Adipocyte (in vitro differentiated cells): ENCODE measurements at regions not wholly inside any gene's neighbourhood (a gene's known extent, or its start where the extent isn't known, plus 50 kb on each side); places are given as distances from the start of the nearest gene placed in this dataset.

Experiments
- DNase-seq: peaks from one replicate; pipeline ENCODE4 v3.0.0-alpha.2; 2015; ENCODE audit warnings: low read depth
- H3K27me3 ChIP-seq: replicated peaks from 2 replicates; pipeline ENCODE4 v1.7.0; 2013; ENCODE audit warnings: mild to moderate bottlenecking, low read length, moderate library complexity; ENCODE audit not compliant: control insufficient read depth, insufficient read depth
- H3K36me3 ChIP-seq: 2 replicates; pipeline ENCODE4 v1.7.0; 2013; ENCODE audit warnings: low read length, mild to moderate bottlenecking, moderate library complexity; ENCODE audit not compliant: control insufficient read depth, insufficient read depth, severe bottlenecking
- H3K4me1 ChIP-seq: 2 replicates; pipeline ENCODE4 v1.7.0; 2013; ENCODE audit warnings: mild to moderate bottlenecking, low read length, moderate library complexity; ENCODE audit not compliant: control insufficient read depth, insufficient read depth
- H3K4me3 ChIP-seq: 2 replicates; pipeline ENCODE4 v1.7.0; 2013; ENCODE audit warnings: mild to moderate bottlenecking, low read length, moderate library complexity
- H3K9ac ChIP-seq: 2 replicates; pipeline ENCODE4 v1.7.0; 2013; ENCODE audit warnings: mild to moderate bottlenecking, low read length, moderate library complexity
- H3K9me3 ChIP-seq: 2 replicates; pipeline ENCODE4 v1.7.0; 2013; ENCODE audit warnings: mild to moderate bottlenecking, low read length, moderate library complexity; ENCODE audit not compliant: control insufficient read depth

DNA sequence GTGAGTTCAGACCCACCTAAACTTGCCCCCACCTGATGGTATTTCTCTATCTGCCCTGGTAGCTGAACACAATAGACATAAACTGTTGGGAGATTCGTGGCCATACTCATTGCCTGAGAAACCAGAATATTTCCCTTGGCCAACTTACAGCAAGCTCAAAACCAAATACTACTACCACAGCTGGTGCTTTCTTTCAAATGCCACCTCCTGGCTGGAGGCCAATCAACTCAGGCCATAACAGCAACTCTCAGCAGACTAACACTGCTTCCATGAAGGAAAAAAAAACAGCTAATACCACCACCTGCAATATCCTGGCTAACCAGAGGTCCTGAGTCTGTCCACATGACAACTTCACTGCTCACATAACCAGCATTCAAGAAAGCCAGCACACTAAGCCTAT is 373.1 kb downstream of the CMPK2 start:
- DNase-seq = peak; percentile 12

GRCh38 chr2:6493266-6493665 is 372.4 kb downstream of the CMPK2 start:
- DNase-seq = no peak
- no peak overlapping the region for H3K9ac ChIP-seq

More for the DNA sequence above, 373.1 kb downstream of the CMPK2 start:
- H3K9ac ChIP-seq = no peak overlapping the region
- no peaks in the 10 kb centered on the region for H3K27me3 ChIP-seq
- no peaks in the 10 kb centered on the region for H3K9me3 ChIP-seq
- H3K4me3 ChIP-seq = no peak overlapping the region
- no peaks in the 10 kb centered on the region for H3K36me3 ChIP-seq
- no peaks in the 10 kb centered on the region for H3K4me1 ChIP-seq

GRCh38 chr2:6493669-6494068 is 372.0 kb downstream of the CMPK2 start:
- Histone ChIP-seq H3K9ac (no peak overlapping the region), H3K4me3 (no peak overlapping the region), H3K27me3 (no peaks in the 10 kb centered on the region), H3K36me3 (no peaks in the 10 kb centered on the region), H3K4me1 (no peaks in the 10 kb centered on the region), H3K9me3 (no peaks in the 10 kb centered on the region)
- DNase-seq = no peak

More at GRCh38 chr2:6493266-6493665, 372.4 kb downstream of the CMPK2 start:
- H3K4me1 ChIP-seq = no peaks in the 10 kb centered on the region
- no peaks in the 10 kb centered on the region for H3K27me3 ChIP-seq
- H3K4me3 ChIP-seq = no peak overlapping the region
- no peaks in the 10 kb centered on the region for H3K36me3 ChIP-seq
- no peaks in the 10 kb centered on the region for H3K9me3 ChIP-seq

- no peak for DNase-seq
These were observed 370.2 kb downstream of the CMPK2 start for GRCh38 chr2:6495466-6495865.

DNA sequence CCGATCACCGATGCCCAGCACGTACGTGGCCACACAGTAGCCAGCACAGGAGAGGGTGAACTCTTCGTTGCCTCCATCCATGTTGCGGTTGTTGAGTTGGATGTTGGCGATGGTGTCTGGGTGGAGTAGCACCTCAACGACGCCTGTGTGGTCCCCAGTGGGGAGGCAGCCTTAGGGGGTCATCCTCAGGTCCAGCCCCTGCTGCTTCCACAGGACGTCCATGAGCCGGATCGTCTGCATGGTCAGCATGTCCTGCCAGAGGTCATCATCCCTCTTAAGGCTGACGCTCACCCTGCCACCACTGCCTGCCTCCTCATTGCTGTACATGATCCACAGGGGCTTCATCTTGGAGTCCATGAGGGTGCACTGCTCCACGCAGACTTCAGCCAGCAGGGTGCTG is 369.3 kb downstream of the CMPK2 start:
- no peaks in the 10 kb centered on the region for H3K9me3 ChIP-seq
- H3K4me3 ChIP-seq = no peak overlapping the region
- DNase-seq = no peak
- no peak overlapping the region for H3K9ac ChIP-seq
- no peaks in the 10 kb centered on the region for H3K27me3 ChIP-seq
- H3K4me1 ChIP-seq = no peaks in the 10 kb centered on the region
- no peaks in the 10 kb centered on the region for H3K36me3 ChIP-seq

More at GRCh38 chr2:6495466-6495865, 370.2 kb downstream of the CMPK2 start:
- no peaks in the 10 kb centered on the region for H3K27me3 ChIP-seq
- H3K4me3 ChIP-seq = no peak overlapping the region
- no peaks in the 10 kb centered on the region for H3K36me3 ChIP-seq
- H3K9ac ChIP-seq = no peak overlapping the region
- H3K9me3 ChIP-seq = no peaks in the 10 kb centered on the region
- H3K4me1 ChIP-seq = no peaks in the 10 kb centered on the region

DNA sequence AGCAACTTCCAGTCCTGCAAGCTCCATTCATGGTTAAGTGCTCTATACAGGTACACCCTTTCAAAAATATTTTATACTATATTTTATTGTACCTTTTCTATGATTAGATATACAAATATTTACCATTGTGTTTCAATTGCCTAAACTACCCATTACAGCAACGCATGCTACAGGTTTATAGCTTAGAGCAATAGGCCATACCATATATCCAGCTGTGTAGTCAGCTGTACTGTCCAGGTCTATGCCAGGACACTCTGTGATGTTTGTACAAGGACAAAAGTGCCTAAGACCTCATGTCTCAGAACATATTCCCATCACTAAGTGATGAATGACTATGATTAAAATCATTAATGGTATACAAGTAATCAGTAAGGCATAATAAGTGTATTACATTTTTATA is 368.7 kb downstream of the CMPK2 start:
- no peaks in the 10 kb centered on the region for H3K27me3 ChIP-seq
- no peaks in the 10 kb centered on the region for H3K36me3 ChIP-seq
- no peaks in the 10 kb centered on the region for H3K4me1 ChIP-seq
- H3K9me3 ChIP-seq = no peaks in the 10 kb centered on the region
- H3K4me3 ChIP-seq = no peak overlapping the region
- DNase-seq = no peak
- H3K9ac ChIP-seq = no peak overlapping the region

- H3K4me3 ChIP-seq = no peak overlapping the region
- H3K4me1 ChIP-seq = no peaks in the 10 kb centered on the region
- no peaks in the 10 kb centered on the region for H3K36me3 ChIP-seq
- H3K27me3 ChIP-seq = no peaks in the 10 kb centered on the region
- DNase-seq = no peak
- H3K9me3 ChIP-seq = no peaks in the 10 kb centered on the region
- no peak overlapping the region for H3K9ac ChIP-seq
These were observed 366.9 kb downstream of the CMPK2 start for GRCh38 chr2:6498841-6499240.

GRCh38 chr2:6499691-6500090 is 366.0 kb downstream of the CMPK2 start:
- Histone ChIP-seq H3K36me3 (no peaks in the 10 kb centered on the region), H3K9ac (no peak overlapping the region), H3K4me1 (no peaks in the 10 kb centered on the region), H3K4me3 (no peak overlapping the region), H3K27me3 (no peaks in the 10 kb centered on the region), H3K9me3 (no peaks in the 10 kb centered on the region)
- no peak for DNase-seq

- peak; percentile 75 for DNase-seq
- Histone ChIP-seq H3K36me3 (no peaks in the 10 kb centered on the region), H3K4me1 (no peaks in the 10 kb centered on the region), H3K9me3 (no peaks in the 10 kb centered on the region), H3K27me3 (peaks cover 9% of the 10 kb centered on the region), H3K9ac (no peak overlapping the region), H3K4me3 (no peak overlapping the region)
These were observed 359.3 kb downstream of the CMPK2 start for GRCh38 chr2:6506361-6506794.

DNA sequence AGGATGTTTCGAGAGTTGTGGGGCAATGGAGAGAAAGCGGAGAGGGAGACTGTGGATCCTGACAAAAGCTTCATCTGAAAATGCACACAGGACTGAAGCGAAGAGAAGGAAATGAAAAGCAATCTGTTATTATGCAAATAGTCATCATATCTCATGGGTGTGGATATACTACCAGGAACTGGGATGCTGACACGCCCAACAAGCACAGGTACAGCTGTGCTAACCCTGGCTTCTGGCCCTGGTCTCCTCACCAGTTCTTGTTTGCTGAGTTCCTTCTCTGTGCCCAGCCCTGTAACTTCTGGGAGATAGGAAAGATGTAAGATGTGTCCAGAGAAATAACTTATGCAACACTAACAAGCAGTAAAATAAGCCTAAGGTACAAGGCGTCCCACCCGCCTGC is 358.8 kb downstream of the CMPK2 start:
- peaks cover 13% of the 10 kb centered on the region for H3K27me3 ChIP-seq
- no peak overlapping the region for H3K9ac ChIP-seq
- DNase-seq = no peak
- H3K36me3 ChIP-seq = no peaks in the 10 kb centered on the region
- no peaks in the 10 kb centered on the region for H3K9me3 ChIP-seq
- H3K4me1 ChIP-seq = no peaks in the 10 kb centered on the region
- H3K4me3 ChIP-seq = no peak overlapping the region

GRCh38 chr2:6510532-6510931 is 355.2 kb downstream of the CMPK2 start:
- peak; percentile 15 for DNase-seq
- Histone ChIP-seq H3K27me3 (peaks cover 17% of the 10 kb centered on the region), H3K4me3 (no peak overlapping the region), H3K9me3 (no peaks in the 10 kb centered on the region), H3K36me3 (no peaks in the 10 kb centered on the region), H3K4me1 (no peaks in the 10 kb centered on the region), H3K9ac (no peak overlapping the region)

DNA sequence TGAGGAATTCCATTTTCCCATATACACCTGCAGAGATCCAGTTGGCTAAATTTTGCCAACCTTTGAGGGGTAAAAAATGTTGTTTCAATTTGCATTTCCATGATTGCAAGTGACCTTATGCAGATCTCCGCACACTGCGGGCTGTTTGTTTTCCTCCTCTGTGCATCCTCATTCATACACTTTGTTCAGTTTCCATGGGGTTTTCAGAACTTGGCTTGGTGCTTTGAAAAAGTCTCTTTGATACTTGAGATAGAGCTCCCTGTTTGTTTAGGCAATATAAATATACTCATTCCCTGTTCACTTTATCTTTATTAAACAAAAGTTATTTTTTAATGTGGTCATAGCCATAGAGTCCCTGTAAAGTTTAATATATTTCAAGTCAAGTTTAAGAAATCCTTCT is 353.1 kb downstream of the CMPK2 start:
- no peak for DNase-seq
- no peaks in the 10 kb centered on the region for H3K9me3 ChIP-seq
- no peaks in the 10 kb centered on the region for H3K36me3 ChIP-seq

More for the DNA sequence above, 353.1 kb downstream of the CMPK2 start:
- Histone ChIP-seq H3K9ac (no peak overlapping the region), H3K27me3 (peaks cover 15% of the 10 kb centered on the region), H3K4me3 (no peak overlapping the region), H3K4me1 (no peaks in the 10 kb centered on the region)
